Neural progenitor cell (in vitro differentiated cells): ENCODE measurements at regions not wholly inside any gene's neighbourhood (a gene's known extent, or its start where the extent isn't known, plus 50 kb on each side); places are given as distances from the start of the nearest gene placed in this dataset.

ENCODE experiments used
- DNase-seq: peaks from one replicate; pipeline ENCODE4 v3.0.0-alpha.2; 2016; ENCODE audit warnings: low spot score
- H2AFZ ChIP-seq: fragments of 200-600 bp; sonication (generic); replicated peaks from 2 replicates; pipeline ENCODE4 v1.6.1; 2016; ENCODE audit warnings: antibody characterized with exemption
- H3F3A ChIP-seq: fragments of 200-600 bp; sonication (generic); 2 replicates; pipeline ENCODE4 v1.6.1; 2016; ENCODE audit warnings: antibody characterized with exemption, low read depth
- H3K27ac ChIP-seq: fragments of 200-600 bp; sonication (generic); 2 replicates; pipeline ENCODE4 v1.5.1; 2016; ENCODE audit warnings: mild to moderate bottlenecking
- H3K27me3 ChIP-seq: fragments of 200-600 bp; sonication (generic); 2 replicates; pipeline ENCODE4 v1.6.1; 2016; ENCODE audit warnings: mild to moderate bottlenecking, moderate library complexity
- H3K36me3 ChIP-seq: fragments of 200-600 bp; sonication (generic); 2 replicates; pipeline ENCODE4 v1.5.1; 2016
- H3K4me1 ChIP-seq: fragments of 200-600 bp; sonication (generic); 2 replicates; pipeline ENCODE4 v1.6.1; 2016; ENCODE audit warnings: mixed run types
- H3K4me2 ChIP-seq: fragments of 200-600 bp; sonication (generic); 2 replicates; pipeline ENCODE4 v1.6.1; 2016
- H3K4me3 ChIP-seq: fragments of 200-600 bp; sonication (generic); 2 replicates; pipeline ENCODE4 v1.5.1; 2016
- H3K79me2 ChIP-seq: fragments of 200-600 bp; sonication (generic); 2 replicates; pipeline ENCODE4 v1.6.1; 2016; ENCODE audit warnings: low read depth
- H3K9ac ChIP-seq: fragments of 200-600 bp; sonication (generic); 2 replicates; pipeline ENCODE4 v1.6.1; 2016
- H3K9me3 ChIP-seq: fragments of 200-600 bp; sonication (generic); 2 replicates; pipeline ENCODE4 v1.5.1; 2016; ENCODE audit warnings: low read depth
- H4K20me1 ChIP-seq: fragments of 200-600 bp; sonication (generic); 2 replicates; pipeline ENCODE4 v1.6.1; 2016; ENCODE audit warnings: low read depth
- H3K27ac Mint-ChIP-seq: 3 replicates; pipeline ENCODE4 v1.8.0; 2021; ENCODE audit warnings: mixed read lengths
- H3K27me3 Mint-ChIP-seq: 2 replicates; pipeline ENCODE4 v1.8.0; 2022; ENCODE audit warnings: low read depth, mild to moderate bottlenecking, inconsistent platforms, moderate library complexity, mixed read lengths; ENCODE audit not compliant: insufficient read depth
- H3K36me3 Mint-ChIP-seq: 3 replicates; pipeline ENCODE4 v1.8.0; 2021; ENCODE audit warnings: mixed read lengths
- H3K4me1 Mint-ChIP-seq: 3 replicates; pipeline ENCODE4 v1.8.0; 2021; ENCODE audit warnings: mixed read lengths
- H3K4me3 Mint-ChIP-seq: 3 replicates; pipeline ENCODE4 v1.8.0; 2021; ENCODE audit warnings: mild to moderate bottlenecking, moderate library complexity, mixed read lengths
- H3K9me3 Mint-ChIP-seq: 3 replicates; pipeline ENCODE4 v1.8.0; 2020; ENCODE audit warnings: mixed read lengths
- EZH2 ChIP-seq: fragments of 200-600 bp; sonication (generic); IDR thresholded peaks from 2 replicates; pipeline ENCODE4 v1.6.1; 2017; ENCODE audit warnings: antibody characterized with exemption, mild to moderate bottlenecking, moderate library complexity
- EZH2phosphoT487 ChIP-seq: fragments of 200-600 bp; sonication (generic); IDR thresholded peaks from 2 replicates; pipeline ENCODE4 v1.6.1; 2017; ENCODE audit warnings: antibody characterized with exemption
- TF ChIP-seq, protein P1 (sequence below): fragments of 200-600 bp; sonication (generic); IDR thresholded peaks from 2 replicates; pipeline ENCODE4 v1.5.1; 2017; ENCODE audit warnings: antibody characterized with exemption, mild to moderate bottlenecking

DNA sequence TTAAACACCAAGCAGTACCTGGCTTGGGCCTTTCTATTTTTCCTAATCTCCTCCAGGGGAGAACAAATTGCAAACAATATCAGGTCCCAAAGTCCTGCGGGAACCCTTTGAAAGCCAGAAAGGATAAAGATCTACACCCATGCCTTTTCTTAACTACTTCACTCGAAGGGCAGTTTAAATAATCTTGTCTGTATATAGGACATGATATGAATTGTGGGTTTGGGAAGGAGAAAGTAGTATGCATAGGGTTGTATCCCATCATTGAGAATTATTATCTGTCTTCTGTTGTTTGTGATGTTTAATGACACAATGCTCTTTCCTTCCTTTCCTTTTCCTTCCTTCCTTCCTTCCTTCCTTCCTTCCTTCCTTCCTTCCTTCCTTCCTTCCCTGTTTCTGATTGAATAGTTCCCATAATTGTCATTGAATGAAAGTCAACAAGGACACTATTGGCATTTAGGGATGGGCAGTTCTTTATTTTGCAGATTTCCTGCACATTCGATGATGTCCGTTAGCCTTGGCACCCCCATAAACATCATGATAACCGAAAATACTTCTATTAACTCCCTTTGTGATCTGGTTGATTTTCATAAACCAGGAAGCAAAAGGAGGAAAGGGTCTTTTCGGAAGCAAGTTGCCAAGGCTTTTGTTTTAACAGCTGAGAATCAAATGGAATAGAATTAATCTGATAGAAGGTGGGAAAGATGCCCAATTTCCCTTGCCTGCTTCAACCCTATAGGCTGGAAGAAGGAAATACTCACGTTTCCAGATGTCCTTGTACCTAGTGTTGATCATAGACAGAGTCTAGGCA, 141.3 kb downstream of the ATG4C start:
- H3K9ac ChIP-seq: no peak overlapping the region
- TF ChIP-seq, protein P1, sequence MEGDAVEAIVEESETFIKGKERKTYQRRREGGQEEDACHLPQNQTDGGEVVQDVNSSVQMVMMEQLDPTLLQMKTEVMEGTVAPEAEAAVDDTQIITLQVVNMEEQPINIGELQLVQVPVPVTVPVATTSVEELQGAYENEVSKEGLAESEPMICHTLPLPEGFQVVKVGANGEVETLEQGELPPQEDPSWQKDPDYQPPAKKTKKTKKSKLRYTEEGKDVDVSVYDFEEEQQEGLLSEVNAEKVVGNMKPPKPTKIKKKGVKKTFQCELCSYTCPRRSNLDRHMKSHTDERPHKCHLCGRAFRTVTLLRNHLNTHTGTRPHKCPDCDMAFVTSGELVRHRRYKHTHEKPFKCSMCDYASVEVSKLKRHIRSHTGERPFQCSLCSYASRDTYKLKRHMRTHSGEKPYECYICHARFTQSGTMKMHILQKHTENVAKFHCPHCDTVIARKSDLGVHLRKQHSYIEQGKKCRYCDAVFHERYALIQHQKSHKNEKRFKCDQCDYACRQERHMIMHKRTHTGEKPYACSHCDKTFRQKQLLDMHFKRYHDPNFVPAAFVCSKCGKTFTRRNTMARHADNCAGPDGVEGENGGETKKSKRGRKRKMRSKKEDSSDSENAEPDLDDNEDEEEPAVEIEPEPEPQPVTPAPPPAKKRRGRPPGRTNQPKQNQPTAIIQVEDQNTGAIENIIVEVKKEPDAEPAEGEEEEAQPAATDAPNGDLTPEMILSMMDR: no peak
- TF ChIP-seq EZH2: no peak
- TF ChIP-seq EZH2phosphoT487: no peak
- no peaks in the 10 kb centered on the region for H3K27me3 ChIP-seq
- H3K4me3 ChIP-seq: no peak overlapping the region
- no peaks in the 10 kb centered on the region for H3K36me3 ChIP-seq
- no peak for DNase-seq
- H2AFZ ChIP-seq: no peak overlapping the region
- no peaks in the 10 kb centered on the region for H3K79me2 ChIP-seq
- H3K4me3 Mint-ChIP-seq: no peak overlapping the region
- H3K4me1 Mint-ChIP-seq: no peaks in the 10 kb centered on the region
- no peaks in the 10 kb centered on the region for H3K9me3 Mint-ChIP-seq
- H3K9me3 ChIP-seq: no peaks in the 10 kb centered on the region
- no peaks in the 10 kb centered on the region for H3F3A ChIP-seq
- peaks cover 7% of the 10 kb centered on the region for H3K27me3 Mint-ChIP-seq
- no peaks in the 10 kb centered on the region for H4K20me1 ChIP-seq
- H3K27ac ChIP-seq: no peak overlapping the region
- H3K4me1 ChIP-seq: no peaks in the 10 kb centered on the region
- H3K4me2 ChIP-seq: no peak overlapping the region
- H3K36me3 Mint-ChIP-seq: no peaks in the 10 kb centered on the region
- no peak overlapping the region for H3K27ac Mint-ChIP-seq

DNA sequence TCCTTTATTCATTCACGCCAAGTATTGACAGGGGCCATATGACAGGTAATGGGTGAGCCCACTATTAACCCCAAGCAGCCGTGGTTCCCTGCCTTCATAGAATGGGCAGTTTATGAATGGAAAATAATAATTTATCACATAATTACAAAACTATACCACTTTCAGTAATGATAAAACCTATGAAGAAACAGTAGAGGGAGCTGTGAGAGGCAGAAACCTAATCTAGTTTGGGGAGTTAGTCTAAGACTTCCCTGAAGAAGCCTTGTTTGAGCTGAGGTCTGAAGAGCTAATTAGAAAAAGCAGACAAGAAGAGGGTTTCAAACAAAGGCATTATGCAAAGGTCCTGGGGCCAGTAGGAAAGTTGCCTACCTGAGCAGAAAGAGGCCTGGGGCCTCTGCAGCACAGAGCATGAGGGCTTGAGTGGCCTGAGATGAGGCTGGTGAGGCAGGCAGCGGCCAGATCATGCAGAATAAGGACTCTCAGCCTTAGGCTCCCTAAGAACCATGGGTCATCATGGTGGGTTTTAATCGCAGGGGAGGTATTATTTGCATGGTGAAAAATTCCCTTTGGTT, 142.8 kb downstream of the ATG4C start:
- H3K9ac ChIP-seq: no peak overlapping the region
- no peaks in the 10 kb centered on the region for H3K9me3 Mint-ChIP-seq
- H3K36me3 ChIP-seq: no peaks in the 10 kb centered on the region
- H4K20me1 ChIP-seq: no peaks in the 10 kb centered on the region
- H3K27ac ChIP-seq: no peak overlapping the region
- H2AFZ ChIP-seq: no peak overlapping the region
- no peaks in the 10 kb centered on the region for H3K4me1 ChIP-seq
- H3K4me2 ChIP-seq: no peak overlapping the region
- no peaks in the 10 kb centered on the region for H3K79me2 ChIP-seq
- H3K27me3 ChIP-seq: no peaks in the 10 kb centered on the region
- no peaks in the 10 kb centered on the region for H3K4me1 Mint-ChIP-seq
- no peak overlapping the region for H3K4me3 Mint-ChIP-seq
- no peak for DNase-seq
- TF ChIP-seq EZH2phosphoT487 (no peak), EZH2 (no peak)
- TF ChIP-seq, protein P1: peak; percentile 29
- no peaks in the 10 kb centered on the region for H3K36me3 Mint-ChIP-seq
- H3K9me3 ChIP-seq: no peaks in the 10 kb centered on the region
- H3F3A ChIP-seq: no peaks in the 10 kb centered on the region
- no peak overlapping the region for H3K4me3 ChIP-seq
- no peaks in the 10 kb centered on the region for H3K27me3 Mint-ChIP-seq
- H3K27ac Mint-ChIP-seq: no peak overlapping the region

DNA sequence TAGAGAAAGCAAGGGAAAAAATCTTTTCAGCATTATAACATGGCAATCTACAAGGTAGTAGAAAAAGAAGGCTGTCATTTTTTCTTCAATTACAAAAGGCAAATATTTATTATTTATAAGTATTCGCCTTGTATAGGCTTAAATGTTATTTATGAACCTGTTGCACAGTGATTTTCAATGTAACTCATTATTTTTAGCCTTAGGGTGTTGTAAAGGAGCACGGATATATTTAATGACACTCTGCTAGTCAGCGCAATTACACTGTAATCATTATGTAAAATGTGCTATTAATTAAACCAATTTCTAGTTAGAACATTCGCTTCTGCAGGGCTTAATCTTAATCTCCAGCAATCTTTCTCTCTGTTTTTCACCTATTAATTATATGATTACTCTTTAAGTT, 145.0 kb downstream of the ATG4C start:
- H3K4me1 ChIP-seq: no peaks in the 10 kb centered on the region
- no peak overlapping the region for H3K27ac ChIP-seq
- no peaks in the 10 kb centered on the region for H3K9me3 ChIP-seq
- H2AFZ ChIP-seq: no peak overlapping the region
- H3K9ac ChIP-seq: no peak overlapping the region
- no peak for DNase-seq
- no peaks in the 10 kb centered on the region for H3K36me3 ChIP-seq
- Mint-ChIP-seq H3K27ac (no peak overlapping the region), H3K36me3 (no peaks in the 10 kb centered on the region), H3K4me3 (no peak overlapping the region), H3K4me1 (no peaks in the 10 kb centered on the region), H3K9me3 (no peaks in the 10 kb centered on the region), H3K27me3 (no peaks in the 10 kb centered on the region)
- H3K4me3 ChIP-seq: no peak overlapping the region
- H3F3A ChIP-seq: no peaks in the 10 kb centered on the region
- no peaks in the 10 kb centered on the region for H3K27me3 ChIP-seq
- H3K79me2 ChIP-seq: no peaks in the 10 kb centered on the region
- H4K20me1 ChIP-seq: no peaks in the 10 kb centered on the region
- no peak overlapping the region for H3K4me2 ChIP-seq
- TF ChIP-seq, protein P1: no peak
- TF ChIP-seq EZH2phosphoT487: no peak
- no peak for TF ChIP-seq EZH2
